ENCODE measurements at regions not wholly inside any gene's neighbourhood (a gene's known extent, or its start where the extent isn't known, plus 50 kb on each side); places are given as distances from the start of the nearest gene placed in this dataset.

DNA sequence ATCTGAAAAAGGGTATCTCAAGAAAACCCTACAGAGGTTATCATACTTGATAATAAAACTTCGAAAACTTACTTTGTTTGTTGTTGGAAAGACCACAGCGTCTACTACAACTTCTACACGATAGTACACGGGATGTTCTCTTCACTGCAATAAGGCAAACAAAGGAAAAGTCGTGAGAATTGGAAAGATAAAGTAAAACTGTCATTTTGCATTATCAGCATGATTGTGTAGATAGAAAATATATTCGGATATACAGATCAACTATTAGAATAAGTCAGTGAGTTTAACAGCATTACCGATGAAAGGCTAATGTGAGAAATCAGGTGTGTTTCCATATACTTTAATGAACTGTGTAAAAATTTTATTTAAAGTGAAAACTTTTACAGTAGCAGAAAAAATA, 287.4 kb downstream of the KLF6 start:
- TF ChIP-seq, protein P1, sequence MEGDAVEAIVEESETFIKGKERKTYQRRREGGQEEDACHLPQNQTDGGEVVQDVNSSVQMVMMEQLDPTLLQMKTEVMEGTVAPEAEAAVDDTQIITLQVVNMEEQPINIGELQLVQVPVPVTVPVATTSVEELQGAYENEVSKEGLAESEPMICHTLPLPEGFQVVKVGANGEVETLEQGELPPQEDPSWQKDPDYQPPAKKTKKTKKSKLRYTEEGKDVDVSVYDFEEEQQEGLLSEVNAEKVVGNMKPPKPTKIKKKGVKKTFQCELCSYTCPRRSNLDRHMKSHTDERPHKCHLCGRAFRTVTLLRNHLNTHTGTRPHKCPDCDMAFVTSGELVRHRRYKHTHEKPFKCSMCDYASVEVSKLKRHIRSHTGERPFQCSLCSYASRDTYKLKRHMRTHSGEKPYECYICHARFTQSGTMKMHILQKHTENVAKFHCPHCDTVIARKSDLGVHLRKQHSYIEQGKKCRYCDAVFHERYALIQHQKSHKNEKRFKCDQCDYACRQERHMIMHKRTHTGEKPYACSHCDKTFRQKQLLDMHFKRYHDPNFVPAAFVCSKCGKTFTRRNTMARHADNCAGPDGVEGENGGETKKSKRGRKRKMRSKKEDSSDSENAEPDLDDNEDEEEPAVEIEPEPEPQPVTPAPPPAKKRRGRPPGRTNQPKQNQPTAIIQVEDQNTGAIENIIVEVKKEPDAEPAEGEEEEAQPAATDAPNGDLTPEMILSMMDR (IDR thresholded peaks at IDR 0.05) = no peak
- no peak for TF ChIP-seq POLR2A (IDR thresholded peaks at IDR 0.05)
